Epithelial cell of prostate (primary cell): ENCODE measurements at regions not wholly inside any gene's neighbourhood (a gene's known extent, or its start where the extent isn't known, plus 50 kb on each side); places are given as distances from the start of the nearest gene placed in this dataset.
A peak's percentile ranks its signal among the peaks of the same experiment; 100 is the strongest.
"Not testable (repeated sequence)": the region's sequence is repeated elsewhere in the genome, so short reads cannot be mapped to it uniquely, and the experiment has no call there.

Experiments used
- DNase-seq: peaks from one replicate; pipeline ENCODE4 v3.0.0-alpha.2; 2011; ENCODE audit warnings: low read depth, low spot score
- H3K27ac ChIP-seq: fragments of 450-650 bp; 2 replicates; pipeline ENCODE4 v1.5.1; 2017; ENCODE audit warnings: mild to moderate bottlenecking

DNA sequence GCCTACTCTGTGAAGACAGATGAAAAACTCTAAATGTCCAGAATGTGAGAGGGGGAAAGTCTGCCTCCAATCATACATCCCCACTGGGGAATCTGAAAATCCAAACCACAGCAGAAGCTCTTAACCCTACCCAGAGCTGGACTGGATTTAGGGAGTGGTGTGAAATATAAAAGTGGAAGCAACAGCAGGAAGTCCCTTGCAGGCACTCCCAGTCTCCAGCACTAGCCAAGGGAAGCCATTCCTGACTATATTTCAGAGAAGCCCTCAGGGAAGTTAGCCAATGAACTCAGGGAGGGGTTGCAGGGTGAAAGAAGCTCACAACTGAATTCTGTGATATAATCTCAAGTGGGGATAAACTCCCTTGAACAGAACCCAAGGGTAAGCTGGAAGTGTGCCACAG, 51.5 kb downstream of the CRPPA start:
- peak overlapping the region; percentile 51 for H3K27ac ChIP-seq
- no peak for DNase-seq

DNA sequence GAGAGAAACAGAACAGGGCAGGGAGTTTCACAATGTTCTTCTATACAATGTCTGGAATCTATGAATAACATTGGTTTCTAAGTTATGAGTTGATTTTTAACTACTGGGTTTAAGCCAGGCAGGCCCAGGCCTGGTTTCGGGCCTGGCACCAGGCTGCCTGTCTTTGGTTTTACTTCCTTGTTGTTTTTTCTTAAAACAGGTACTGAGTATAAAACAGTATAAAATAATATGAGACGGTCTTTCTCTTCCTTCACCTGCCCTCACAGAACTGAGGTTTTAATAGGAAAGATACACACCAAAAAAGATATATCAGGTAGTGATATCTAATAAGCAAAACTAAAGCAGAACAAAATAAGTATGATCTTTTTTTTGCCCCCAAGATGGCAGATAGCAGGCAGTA, 52.0 kb downstream of the CRPPA start:
- DNase-seq, result not testable (repeated sequence)

GRCh38 chr7:16368885-16369284, 52.5 kb downstream of the CRPPA start:
- DNase-seq, result no peak
- H3K27ac ChIP-seq, result peak overlapping the region; percentile 51

More for the DNA sequence above, 52.0 kb downstream of the CRPPA start:
- peak overlapping the region; percentile 51 for H3K27ac ChIP-seq

GRCh38 chr7:16367115-16367514, 54.2 kb downstream of the CRPPA start:
- H3K27ac ChIP-seq, result no peak overlapping the region
- DNase-seq, result no peak

DNA sequence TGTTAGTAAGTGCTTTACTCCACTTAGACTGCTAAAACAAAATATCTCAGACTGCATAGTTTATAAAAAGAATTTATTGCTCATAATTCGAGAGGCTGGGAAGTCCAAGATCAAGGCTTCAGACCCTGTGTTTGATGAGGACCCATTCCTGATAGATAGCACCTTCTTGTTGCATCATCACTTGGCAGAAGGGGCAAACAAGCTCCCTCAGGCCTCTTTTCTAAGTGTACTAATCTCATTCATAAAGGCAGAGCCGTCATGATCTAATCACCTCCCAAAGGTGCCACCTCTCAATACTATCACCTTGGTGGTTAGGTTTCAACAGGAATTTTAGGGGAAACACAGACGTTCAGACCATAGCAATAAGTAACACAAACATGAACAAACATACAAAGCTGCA, 55.4 kb downstream of the CRPPA start:
- H3K27ac ChIP-seq, result no peak overlapping the region
- no peak for DNase-seq

DNA sequence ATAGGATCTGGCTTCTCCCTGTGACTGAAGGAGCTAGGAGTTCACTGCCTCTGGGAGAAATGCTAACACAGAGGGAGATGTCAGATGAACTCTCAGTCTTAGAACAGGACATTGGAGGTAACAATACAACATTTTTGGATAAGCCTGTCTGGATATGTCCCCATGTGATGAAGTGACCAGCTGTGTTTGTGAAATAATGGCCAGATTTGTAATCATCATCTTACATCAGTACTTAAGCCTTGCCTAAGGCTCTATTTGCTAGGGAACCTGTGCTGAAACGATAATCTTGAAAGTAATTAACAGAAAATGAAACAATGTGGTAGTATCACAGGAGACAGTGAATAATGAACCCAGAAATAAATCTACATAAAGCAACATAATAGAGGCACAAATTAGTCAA, 56.2 kb downstream of the CRPPA start:
- DNase-seq, result no peak
- no peak overlapping the region for H3K27ac ChIP-seq

DNA sequence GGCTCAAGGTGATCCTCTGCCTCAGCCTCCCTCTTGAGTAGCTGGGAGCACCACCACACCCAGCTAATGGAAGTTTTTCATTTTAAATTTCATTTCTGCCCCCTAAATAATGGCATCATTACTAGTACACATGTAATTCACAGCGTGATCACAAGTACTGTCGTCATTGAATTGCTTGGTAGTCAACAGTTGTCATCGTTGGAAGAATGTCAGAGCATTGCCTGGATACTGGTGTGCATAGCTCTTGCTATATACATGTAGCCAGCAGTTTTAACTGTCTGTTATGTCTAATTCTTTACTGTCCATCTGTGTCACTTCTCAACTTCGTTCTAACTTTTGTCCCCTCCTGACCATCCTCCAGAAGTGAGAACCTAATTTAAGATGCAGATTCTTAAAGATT, 62.1 kb downstream of the CRPPA start:
- DNase-seq, result no peak
- H3K27ac ChIP-seq, result no peak overlapping the region

- DNase-seq, result no peak
- no peak overlapping the region for H3K27ac ChIP-seq
Observed at GRCh38 chr7:16357921-16358320, 63.4 kb downstream of the CRPPA start.

- no peak for DNase-seq
- no peak overlapping the region for H3K27ac ChIP-seq
Observed at GRCh38 chr7:16357474-16357873, 63.9 kb downstream of the CRPPA start.

DNA sequence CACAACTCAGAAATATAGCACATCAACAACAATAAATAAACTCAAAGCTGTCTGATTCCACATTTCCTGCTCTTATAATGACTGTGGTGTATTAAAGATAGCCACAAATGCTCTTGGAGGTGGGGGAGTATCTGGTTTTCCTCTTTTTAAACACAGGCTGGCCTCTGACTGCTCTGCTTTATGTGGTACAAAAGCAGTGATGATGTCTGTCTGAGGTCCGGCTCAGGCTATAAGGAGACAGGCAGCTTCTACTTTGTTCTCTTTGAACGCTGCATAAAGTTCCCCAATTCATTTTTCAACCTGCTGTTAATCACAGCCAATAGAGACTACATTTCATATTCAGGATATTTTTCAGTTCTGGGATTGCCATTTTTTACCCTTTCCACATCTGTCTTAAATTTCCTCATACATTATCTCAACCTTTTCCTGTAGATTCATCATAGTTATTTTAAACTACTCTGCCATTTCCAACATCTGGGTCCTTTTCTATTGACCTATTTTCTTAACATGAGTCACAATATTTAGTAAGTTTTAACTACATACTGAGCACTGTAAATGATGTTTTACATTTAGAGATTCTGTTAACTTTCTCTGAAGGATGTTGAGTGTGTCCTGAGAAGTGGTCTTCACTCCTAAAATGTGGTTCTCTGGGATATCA, 64.9 kb downstream of the CRPPA start:
- H3K27ac ChIP-seq, result no peak overlapping the region
- no peak for DNase-seq

GRCh38 chr7:16354573-16354972, 66.8 kb downstream of the CRPPA start:
- DNase-seq, result no peak
- H3K27ac ChIP-seq, result no peak overlapping the region

DNA sequence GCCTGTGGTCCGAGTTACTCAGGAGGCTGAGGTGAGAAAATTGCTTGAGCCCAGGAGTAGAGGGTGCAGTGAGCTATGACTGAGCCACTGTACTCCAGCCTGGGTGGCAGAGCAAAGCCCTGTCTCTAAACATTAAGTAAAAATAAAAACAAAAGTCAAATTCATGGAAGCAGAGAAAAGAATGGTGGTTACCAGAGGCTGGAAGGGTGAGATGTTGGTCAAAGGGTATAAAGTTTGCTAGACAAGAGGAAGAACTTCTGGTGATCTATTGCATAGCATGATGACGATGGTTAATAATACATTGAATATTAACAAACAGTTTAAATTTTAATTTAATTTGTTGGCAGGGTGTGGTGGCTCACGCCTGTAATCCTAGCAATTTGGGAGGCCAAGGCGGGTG, 68.1 kb downstream of the CRPPA start:
- H3K27ac ChIP-seq, result no peak overlapping the region
- no peak for DNase-seq

DNA sequence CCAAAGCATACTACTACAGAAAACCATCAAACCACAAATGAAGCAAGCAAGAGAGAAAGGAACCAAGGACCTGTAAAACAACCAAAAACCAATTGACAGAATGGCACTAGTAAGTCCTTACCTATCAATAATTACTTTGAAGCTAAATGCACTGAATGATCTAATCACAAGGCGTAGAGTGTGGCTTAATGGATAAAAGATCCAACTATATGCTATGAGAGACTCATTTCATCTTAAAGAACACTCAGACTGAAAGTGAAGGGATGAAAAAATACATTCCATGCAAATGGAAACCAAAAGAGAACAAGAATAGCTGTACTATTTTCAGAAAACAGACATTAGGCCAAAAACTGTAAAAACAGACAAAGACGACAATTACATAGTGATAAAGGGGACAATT, 70.7 kb downstream of the CRPPA start:
- H3K27ac ChIP-seq, result no peak overlapping the region
- DNase-seq, result no peak

DNA sequence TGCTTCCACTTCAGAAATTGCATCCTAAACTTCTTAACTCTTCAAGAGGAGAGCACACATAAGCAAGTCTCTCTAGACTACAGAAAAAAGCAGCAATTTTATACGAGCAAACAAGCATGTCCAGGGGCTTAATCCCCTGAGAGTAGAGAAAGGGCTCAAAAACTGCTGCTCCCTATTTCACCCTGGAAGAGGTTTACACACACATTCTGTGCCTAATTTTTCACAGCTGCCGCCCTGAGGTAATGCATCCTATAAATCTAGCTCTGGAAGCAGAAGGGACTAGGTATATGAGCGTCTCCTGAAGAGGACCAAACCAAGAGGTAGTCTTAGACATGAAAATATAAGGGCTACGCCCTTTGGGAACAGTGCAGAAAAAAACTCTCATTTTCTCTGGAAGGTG, 73.1 kb downstream of the CRPPA start:
- no peak overlapping the region for H3K27ac ChIP-seq
- DNase-seq, result no peak

GRCh38 chr7:16347827-16348192, 73.5 kb downstream of the CRPPA start:
- no peak overlapping the region for H3K27ac ChIP-seq
- DNase-seq, result no peak

DNA sequence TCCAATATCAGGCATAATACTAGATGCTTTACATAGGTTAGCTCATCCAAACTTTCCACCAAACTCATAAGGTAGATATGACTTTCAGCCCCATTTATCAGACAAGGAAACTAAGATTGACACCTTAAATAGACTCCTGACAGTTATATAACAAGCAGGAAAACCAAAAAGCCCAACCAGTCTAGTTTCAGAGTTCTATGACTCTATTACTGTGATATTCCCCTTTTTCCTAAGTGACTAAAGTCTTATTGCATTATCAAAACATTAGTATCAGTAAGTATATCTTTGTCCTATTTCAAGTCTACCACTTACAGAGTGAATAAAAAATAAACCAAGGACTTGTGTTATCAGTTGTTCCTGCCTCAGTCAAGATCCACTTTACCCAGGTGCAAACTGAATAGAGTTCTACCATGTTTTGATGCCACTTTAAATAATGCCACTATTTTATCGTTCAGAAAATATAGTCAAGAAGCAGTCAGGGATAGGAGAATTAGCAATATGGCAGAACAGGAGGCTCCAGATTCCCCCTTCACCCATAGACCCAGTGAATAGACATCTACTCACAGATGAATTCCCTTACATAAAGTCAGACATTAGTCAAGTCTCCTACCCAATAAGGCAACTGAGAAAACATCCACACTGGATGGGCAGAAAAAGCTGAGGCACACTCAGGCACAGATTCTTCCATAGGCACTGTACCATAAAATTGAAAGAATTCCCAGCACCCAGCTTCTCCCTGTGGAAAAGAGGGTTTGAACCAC, 74.1 kb downstream of the CRPPA start:
- DNase-seq, result no peak
- H3K27ac ChIP-seq, result peak overlapping the region; percentile 60

GRCh38 chr7:16345979-16346958, 75.1 kb downstream of the CRPPA start:
- peak overlapping the region; percentile 60 for H3K27ac ChIP-seq
- DNase-seq, result peak; percentile 54

- H3K27ac ChIP-seq, result no peak overlapping the region
- no peak for DNase-seq
Observed at GRCh38 chr7:16344927-16345326, 76.4 kb downstream of the CRPPA start.

DNA sequence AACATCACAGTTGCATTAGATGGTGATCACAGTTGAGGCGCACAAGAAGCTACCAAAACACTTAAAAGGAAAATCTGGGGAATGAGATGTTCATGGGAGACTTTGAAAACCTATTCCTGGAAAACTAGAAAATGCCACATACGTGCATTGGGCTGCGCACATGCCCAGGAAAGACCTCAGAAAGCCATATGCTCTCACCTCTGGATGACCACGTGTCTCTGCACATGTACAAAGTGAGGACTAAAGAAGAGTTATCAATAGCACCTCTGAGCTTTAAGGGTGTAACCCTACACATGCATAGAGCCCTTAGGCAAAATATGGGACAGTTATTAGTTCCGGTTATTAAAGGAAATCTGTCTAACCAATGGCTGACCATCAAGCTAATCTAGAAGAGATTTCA, 77.7 kb downstream of the CRPPA start:
- no peak for DNase-seq

GRCh38 chr7:16338065-16338464, 83.3 kb downstream of the CRPPA start:
- H3K27ac ChIP-seq, result no peak overlapping the region
- DNase-seq, result no peak

More for the DNA sequence above, 77.7 kb downstream of the CRPPA start:
- H3K27ac ChIP-seq, result no peak overlapping the region

GRCh38 chr7:16326106-16326505, 95.2 kb downstream of the CRPPA start:
- H3K27ac ChIP-seq, result no peak overlapping the region
- DNase-seq, result no peak
